ENCODE measurements at regions not wholly inside any gene's neighbourhood (a gene's known extent, or its start where the extent isn't known, plus 50 kb on each side); places are given as distances from the start of the nearest gene placed in this dataset.

DNA sequence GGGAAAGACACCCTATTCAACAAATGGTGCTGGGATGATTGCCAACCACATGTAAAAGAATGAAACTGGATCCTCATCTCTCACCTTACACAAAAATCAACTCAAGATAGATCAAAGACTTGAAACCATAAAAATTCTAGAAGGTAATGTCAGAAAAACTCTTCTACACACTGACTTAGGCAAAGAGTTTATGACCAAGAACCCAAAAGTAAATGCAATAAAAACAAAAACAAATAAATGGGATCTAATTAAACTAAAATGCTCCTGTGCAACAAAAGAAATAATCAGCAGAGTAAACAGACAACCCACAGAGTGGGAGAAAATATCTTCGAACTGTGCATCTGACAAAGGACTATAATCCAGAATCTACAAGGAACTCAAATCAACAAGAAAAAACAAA lies 504.2 kb upstream of the MBL2 start:
- DNase-seq (no peak), ATAC-seq (no peak)
- Histone ChIP-seq H3K36me3 (no peaks in the 10 kb centered on the region), H3K27ac (no peak overlapping the region), H3K4me1 (no peaks in the 10 kb centered on the region), H3K27me3 (no peaks in the 10 kb centered on the region), H3K9me3 (no peaks in the 10 kb centered on the region), H3K4me3 (no peak overlapping the region)
- intact Hi-C loops (cut with DNase I) = no loop called here
- 61% methylated on average over 1 of the region's 1 CpG for WGBS (ENCODE audit: insufficient coverage, low coverage, low lambda C conversion rate, missing lambda C conversion rate)
- TF ChIP-seq POLR2A (IDR thresholded peaks at IDR 0.05) = no peak
- TF ChIP-seq, protein P1, sequence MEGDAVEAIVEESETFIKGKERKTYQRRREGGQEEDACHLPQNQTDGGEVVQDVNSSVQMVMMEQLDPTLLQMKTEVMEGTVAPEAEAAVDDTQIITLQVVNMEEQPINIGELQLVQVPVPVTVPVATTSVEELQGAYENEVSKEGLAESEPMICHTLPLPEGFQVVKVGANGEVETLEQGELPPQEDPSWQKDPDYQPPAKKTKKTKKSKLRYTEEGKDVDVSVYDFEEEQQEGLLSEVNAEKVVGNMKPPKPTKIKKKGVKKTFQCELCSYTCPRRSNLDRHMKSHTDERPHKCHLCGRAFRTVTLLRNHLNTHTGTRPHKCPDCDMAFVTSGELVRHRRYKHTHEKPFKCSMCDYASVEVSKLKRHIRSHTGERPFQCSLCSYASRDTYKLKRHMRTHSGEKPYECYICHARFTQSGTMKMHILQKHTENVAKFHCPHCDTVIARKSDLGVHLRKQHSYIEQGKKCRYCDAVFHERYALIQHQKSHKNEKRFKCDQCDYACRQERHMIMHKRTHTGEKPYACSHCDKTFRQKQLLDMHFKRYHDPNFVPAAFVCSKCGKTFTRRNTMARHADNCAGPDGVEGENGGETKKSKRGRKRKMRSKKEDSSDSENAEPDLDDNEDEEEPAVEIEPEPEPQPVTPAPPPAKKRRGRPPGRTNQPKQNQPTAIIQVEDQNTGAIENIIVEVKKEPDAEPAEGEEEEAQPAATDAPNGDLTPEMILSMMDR (IDR thresholded peaks at IDR 0.05) = no peak

DNA sequence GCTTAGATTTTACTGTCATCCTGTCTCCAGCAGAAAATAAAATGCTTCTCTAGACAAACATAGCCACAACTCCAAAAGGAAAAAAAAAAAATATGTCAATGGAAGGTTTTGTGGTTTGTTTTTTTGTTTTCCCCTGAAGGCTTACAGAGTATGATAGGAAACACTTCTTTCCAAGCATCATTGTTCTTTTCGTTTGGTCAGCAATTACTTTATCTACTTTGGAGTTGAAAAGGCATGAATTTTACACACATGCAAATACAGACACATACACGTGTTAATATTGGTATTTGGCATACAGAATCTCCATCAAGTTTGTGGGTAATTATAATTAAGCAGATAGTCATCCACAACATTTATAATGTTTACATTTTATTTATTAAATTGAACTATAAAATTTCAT lies 496.9 kb upstream of the MBL2 start:
- no peaks in the 10 kb centered on the region for H3K27me3 ChIP-seq
- intact Hi-C loops (cut with DNase I) = no loop called here
- no peaks in the 10 kb centered on the region for H3K36me3 ChIP-seq
- 20% methylated on average over 2 of the region's 2 CpGs for WGBS (ENCODE audit: insufficient coverage, low coverage, low lambda C conversion rate, missing lambda C conversion rate)
- DNase-seq (no peak), ATAC-seq (no peak)
- no peaks in the 10 kb centered on the region for H3K4me1 ChIP-seq
- H3K4me3 ChIP-seq = no peak overlapping the region
- TF ChIP-seq POLR2A (IDR thresholded peaks at IDR 0.05) = no peak
- TF ChIP-seq, protein P1 (IDR thresholded peaks at IDR 0.05) = no peak
- no peak overlapping the region for H3K27ac ChIP-seq
- H3K9me3 ChIP-seq = no peaks in the 10 kb centered on the region

DNA sequence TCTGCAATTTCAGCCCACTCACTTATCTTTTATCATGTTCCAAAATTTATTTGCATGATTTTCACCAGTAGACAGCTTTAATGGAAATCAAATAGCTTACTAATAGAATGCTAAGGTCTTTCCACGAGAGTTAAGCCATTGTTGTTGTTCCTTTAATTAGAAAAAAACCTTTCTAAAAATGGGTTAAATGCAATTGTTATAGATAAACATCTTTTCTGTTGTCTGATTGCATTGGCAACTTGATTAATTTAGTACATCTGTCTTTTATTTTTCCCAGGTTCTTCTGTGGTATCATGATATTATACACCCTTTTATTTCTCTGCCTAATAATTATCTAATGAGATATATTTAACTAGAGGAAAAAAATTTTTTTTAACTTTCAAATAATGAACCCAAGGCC lies 487.6 kb upstream of the MBL2 start:
- intact Hi-C loops (cut with DNase I) = no loop called here
- Histone ChIP-seq H3K4me1 (no peaks in the 10 kb centered on the region), H3K4me3 (no peak overlapping the region), H3K27me3 (no peaks in the 10 kb centered on the region), H3K27ac (no peak overlapping the region), H3K9me3 (no peaks in the 10 kb centered on the region), H3K36me3 (no peaks in the 10 kb centered on the region)
- no peak for ATAC-seq
- no peak for DNase-seq
- TF ChIP-seq, protein P1 (IDR thresholded peaks at IDR 0.05) = no peak
- no peak for TF ChIP-seq POLR2A (IDR thresholded peaks at IDR 0.05)
- WGBS (ENCODE audit: insufficient coverage, low coverage, low lambda C conversion rate, missing lambda C conversion rate) = 50% methylated on average over 1 of the region's 1 CpG

DNA sequence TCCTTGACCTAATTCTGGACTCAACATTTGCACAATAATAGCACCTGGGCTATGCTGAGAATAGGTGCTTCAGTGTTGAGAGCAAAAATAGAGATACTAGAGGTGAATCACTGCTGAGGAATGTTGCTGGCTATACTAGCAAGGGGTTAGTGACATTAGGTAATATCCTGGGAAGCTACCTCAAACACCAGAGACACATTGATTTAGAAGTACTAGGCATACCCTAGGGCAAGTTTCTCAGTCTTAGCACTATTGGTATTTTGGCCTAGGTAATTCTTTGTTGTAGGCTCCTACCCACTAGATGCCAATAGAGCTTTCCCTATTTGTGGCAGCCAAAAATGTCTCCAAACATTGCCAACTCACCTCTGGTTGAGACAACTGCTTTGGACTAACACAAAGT lies 484.0 kb upstream of the MBL2 start:
- no peak overlapping the region for H3K27ac ChIP-seq
- H3K9me3 ChIP-seq = no peaks in the 10 kb centered on the region
- intact Hi-C loops (cut with DNase I) = no loop called here
- no peak overlapping the region for H3K4me3 ChIP-seq
- ATAC-seq = peak in 1 of 4 donors; percentile 55
- H3K27me3 ChIP-seq = no peaks in the 10 kb centered on the region
- TF ChIP-seq POLR2A (IDR thresholded peaks at IDR 0.05) = no peak
- TF ChIP-seq, protein P1 (IDR thresholded peaks at IDR 0.05) = no peak
- H3K4me1 ChIP-seq = no peaks in the 10 kb centered on the region
- no peak for DNase-seq
- no peaks in the 10 kb centered on the region for H3K36me3 ChIP-seq

DNA sequence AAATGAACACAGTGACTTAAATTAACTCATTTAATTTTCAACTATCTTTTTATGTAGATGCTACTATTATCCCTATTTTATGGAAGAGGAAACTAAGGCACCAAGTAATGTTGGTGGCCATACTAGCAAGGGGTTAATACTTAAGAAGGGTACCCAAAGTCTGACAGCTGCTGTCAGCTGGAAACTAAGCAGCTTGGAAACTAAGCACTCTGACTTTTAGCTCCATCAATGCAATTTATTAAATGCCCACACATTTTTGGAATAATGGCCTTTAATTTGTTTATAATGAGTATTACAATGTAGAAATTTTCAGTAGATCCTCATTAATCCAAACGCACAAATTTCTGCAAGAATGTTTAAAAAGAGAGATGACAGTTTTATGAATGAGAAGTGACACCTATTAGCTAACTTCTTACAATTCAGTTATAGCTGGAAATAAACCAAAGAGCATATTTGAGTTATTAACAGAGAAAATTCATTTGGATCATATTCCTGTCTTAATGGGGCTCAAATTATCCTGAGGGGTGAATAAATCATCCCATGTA lies 483.1 kb upstream of the MBL2 start:
- Histone ChIP-seq H3K4me1 (no peaks in the 10 kb centered on the region), H3K27ac (no peak overlapping the region), H3K4me3 (no peak overlapping the region), H3K27me3 (no peaks in the 10 kb centered on the region), H3K36me3 (no peaks in the 10 kb centered on the region), H3K9me3 (no peaks in the 10 kb centered on the region)
- no peak for TF ChIP-seq POLR2A (IDR thresholded peaks at IDR 0.05)
- TF ChIP-seq, protein P1 (IDR thresholded peaks at IDR 0.05) = no peak
- DNase-seq = no peak
- intact Hi-C loops (cut with DNase I) = no loop called here
- ATAC-seq = no peak
- 56% methylated on average over 1 of the region's 1 CpG for WGBS (ENCODE audit: insufficient coverage, low coverage, low lambda C conversion rate, missing lambda C conversion rate)
